ENCODE measurements at regions not wholly inside any gene's neighbourhood (a gene's known extent, or its start where the extent isn't known, plus 50 kb on each side); places are given as distances from the start of the nearest gene placed in this dataset.

GRCh38 chr18:27652480-27653121 lies 467.5 kb upstream of the CHST9 start:
- Histone ChIP-seq H3K27ac (replicated peaks in 1 of 4) (no peak overlapping the region), H3K36me3 (no peaks in the 10 kb centered on the region), H3K4me1 (peaks cover 0 to 3% (median 0%) of the 10 kb centered on the region in 4 donors), H3K4me3 (no peak overlapping the region), H3K27me3 (no peaks in the 10 kb centered on the region), H3K9me3 (no peaks in the 10 kb centered on the region)
- TF ChIP-seq EP300 (IDR thresholded peaks at IDR 0.05) = no peak
- TF ChIP-seq POLR2A (IDR thresholded peaks at IDR 0.05; ENCODE audit: low read depth) = no peak
- TF ChIP-seq POLR2AphosphoS5 (IDR thresholded peaks at IDR 0.05) = no peak
- no peak for TF ChIP-seq CTCF (IDR thresholded peaks at IDR 0.05)
- intact Hi-C loops (cut with DNase I) = no loop called here
- WGBS = 80% methylated on average over 2 of the region's 2 CpGs
- no peak for DNase-seq (ENCODE audit: extremely low spot score)

GRCh38 chr18:27649621-27650020 lies 464.5 kb upstream of the CHST9 start:
- H3K27ac ChIP-seq (replicated peaks in 1 of 4) = no peak overlapping the region
- H3K27me3 ChIP-seq = no peaks in the 10 kb centered on the region
- 94% methylated on average over 3 of the region's 3 CpGs for WGBS
- H3K4me1 ChIP-seq = peaks cover 0 to 3% (median 0%) of the 10 kb centered on the region in 4 donors
- TF ChIP-seq POLR2AphosphoS5 (IDR thresholded peaks at IDR 0.05) (no peak), CTCF (IDR thresholded peaks at IDR 0.05) (no peak), EP300 (IDR thresholded peaks at IDR 0.05) (no peak), POLR2A (IDR thresholded peaks at IDR 0.05; ENCODE audit: low read depth) (no peak)
- H3K36me3 ChIP-seq = no peaks in the 10 kb centered on the region
- intact Hi-C loops (cut with DNase I) = no loop called here
- no peak overlapping the region for H3K4me3 ChIP-seq
- DNase-seq (ENCODE audit: extremely low spot score) = no peak
- no peaks in the 10 kb centered on the region for H3K9me3 ChIP-seq

GRCh38 chr18:27645929-27646328 lies 460.8 kb upstream of the CHST9 start:
- Histone ChIP-seq H3K27ac (replicated peaks in 1 of 4) (no peak overlapping the region), H3K36me3 (no peaks in the 10 kb centered on the region), H3K27me3 (no peaks in the 10 kb centered on the region), H3K4me1 (no peaks in the 10 kb centered on the region), H3K9me3 (no peaks in the 10 kb centered on the region), H3K4me3 (no peak overlapping the region)
- 20% methylated on average over 1 of the region's 1 CpG for WGBS
- TF ChIP-seq EP300 (IDR thresholded peaks at IDR 0.05) = no peak
- no peak for TF ChIP-seq POLR2A (IDR thresholded peaks at IDR 0.05; ENCODE audit: low read depth)
- no peak for TF ChIP-seq CTCF (IDR thresholded peaks at IDR 0.05)
- TF ChIP-seq POLR2AphosphoS5 (IDR thresholded peaks at IDR 0.05) = no peak
- intact Hi-C loops (cut with DNase I) = no loop called here
- DNase-seq (ENCODE audit: extremely low spot score) = no peak

GRCh38 chr18:27636576-27637085 lies 451.5 kb upstream of the CHST9 start:
- H3K27me3 ChIP-seq = no peaks in the 10 kb centered on the region
- TF ChIP-seq POLR2A (IDR thresholded peaks at IDR 0.05; ENCODE audit: low read depth) (no peak), EP300 (IDR thresholded peaks at IDR 0.05) (no peak), POLR2AphosphoS5 (IDR thresholded peaks at IDR 0.05) (no peak), CTCF (IDR thresholded peaks at IDR 0.05) (no peak)
- H3K27ac ChIP-seq (replicated peaks in 1 of 4) = no peak overlapping the region
- H3K4me1 ChIP-seq = no peaks in the 10 kb centered on the region
- intact Hi-C loops (cut with DNase I) = no loop called here
- no peak overlapping the region for H3K4me3 ChIP-seq
- no peaks in the 10 kb centered on the region for H3K9me3 ChIP-seq
- no peaks in the 10 kb centered on the region for H3K36me3 ChIP-seq
- 83% methylated on average over 6 of the region's 9 CpGs for WGBS
- no peak for DNase-seq (ENCODE audit: extremely low spot score)

DNA sequence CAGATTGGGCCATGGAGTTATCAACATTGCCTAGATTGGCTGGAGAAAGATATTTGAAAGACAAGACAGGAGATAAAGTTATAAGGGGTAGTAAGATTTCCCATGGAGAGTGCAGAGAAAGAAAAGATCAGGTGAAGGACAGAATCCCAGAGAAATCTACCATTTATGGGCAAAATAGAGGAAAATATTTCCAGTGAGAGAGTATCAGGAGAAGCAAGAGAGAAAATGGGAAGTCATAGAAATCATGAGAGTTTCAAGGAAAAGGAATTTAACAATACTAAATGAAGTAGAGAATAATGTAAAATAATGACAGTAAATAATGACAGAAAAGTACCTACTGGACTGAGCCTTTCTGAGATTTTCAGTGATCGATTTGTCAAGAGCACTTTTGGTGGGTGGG lies 447.6 kb upstream of the CHST9 start:
- Histone ChIP-seq H3K4me3 (no peak overlapping the region), H3K36me3 (no peaks in the 10 kb centered on the region), H3K27me3 (no peaks in the 10 kb centered on the region), H3K9me3 (no peaks in the 10 kb centered on the region), H3K27ac (replicated peaks in 1 of 4) (no peak overlapping the region), H3K4me1 (no peaks in the 10 kb centered on the region)
- no peak for DNase-seq (ENCODE audit: extremely low spot score)
- WGBS = 80% methylated on average over 1 of the region's 1 CpG
- intact Hi-C loops (cut with DNase I) = no loop called here
- TF ChIP-seq CTCF (IDR thresholded peaks at IDR 0.05) = no peak
- no peak for TF ChIP-seq POLR2A (IDR thresholded peaks at IDR 0.05; ENCODE audit: low read depth)
- TF ChIP-seq POLR2AphosphoS5 (IDR thresholded peaks at IDR 0.05) = no peak
- TF ChIP-seq EP300 (IDR thresholded peaks at IDR 0.05) = no peak

Data from esophagus muscularis mucosa (tissue), 4 donors.